ENCODE measurements at regions not wholly inside any gene's neighbourhood (a gene's known extent, or its start where the extent isn't known, plus 50 kb on each side); places are given as distances from the start of the nearest gene placed in this dataset.

DNA sequence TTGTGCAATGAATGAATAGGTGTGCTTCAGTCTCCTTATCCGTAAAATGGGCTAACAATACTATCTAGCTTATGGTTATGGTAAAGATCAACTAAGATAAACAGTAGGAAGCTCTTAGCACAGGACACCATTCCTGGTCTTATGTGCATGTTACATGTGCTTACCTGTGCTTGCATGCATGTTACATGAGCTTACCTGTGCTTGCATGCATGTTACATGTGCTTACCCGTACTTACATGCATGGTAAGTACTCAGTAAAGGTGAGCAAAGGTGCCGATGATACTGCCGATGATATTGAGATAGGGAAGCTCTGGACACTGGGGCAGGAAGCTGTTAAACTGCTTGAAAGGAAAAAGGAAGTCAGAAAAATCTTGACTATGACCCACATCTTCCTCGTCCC is 211.0 kb upstream of the USP24 start:
- TF ChIP-seq, protein P1, sequence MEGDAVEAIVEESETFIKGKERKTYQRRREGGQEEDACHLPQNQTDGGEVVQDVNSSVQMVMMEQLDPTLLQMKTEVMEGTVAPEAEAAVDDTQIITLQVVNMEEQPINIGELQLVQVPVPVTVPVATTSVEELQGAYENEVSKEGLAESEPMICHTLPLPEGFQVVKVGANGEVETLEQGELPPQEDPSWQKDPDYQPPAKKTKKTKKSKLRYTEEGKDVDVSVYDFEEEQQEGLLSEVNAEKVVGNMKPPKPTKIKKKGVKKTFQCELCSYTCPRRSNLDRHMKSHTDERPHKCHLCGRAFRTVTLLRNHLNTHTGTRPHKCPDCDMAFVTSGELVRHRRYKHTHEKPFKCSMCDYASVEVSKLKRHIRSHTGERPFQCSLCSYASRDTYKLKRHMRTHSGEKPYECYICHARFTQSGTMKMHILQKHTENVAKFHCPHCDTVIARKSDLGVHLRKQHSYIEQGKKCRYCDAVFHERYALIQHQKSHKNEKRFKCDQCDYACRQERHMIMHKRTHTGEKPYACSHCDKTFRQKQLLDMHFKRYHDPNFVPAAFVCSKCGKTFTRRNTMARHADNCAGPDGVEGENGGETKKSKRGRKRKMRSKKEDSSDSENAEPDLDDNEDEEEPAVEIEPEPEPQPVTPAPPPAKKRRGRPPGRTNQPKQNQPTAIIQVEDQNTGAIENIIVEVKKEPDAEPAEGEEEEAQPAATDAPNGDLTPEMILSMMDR (IDR thresholded peaks at IDR 0.05; ENCODE audit: low read depth, low read length), result no peak
- H3K4me3 ChIP-seq (ENCODE audit: low read depth, low read length), result no peak overlapping the region
- no peaks in the 10 kb centered on the region for H3K27me3 ChIP-seq (ENCODE audit: control insufficient read depth, insufficient read depth, low read length)
- no peaks in the 10 kb centered on the region; the same call in 1 of the 2 replicates for H3K9me3 ChIP-seq (ENCODE audit: control insufficient read depth, insufficient read depth, low read length)
- ChIA-PET CTCF (interaction anchor here (0.6 to 1.5 kb wide), 3 partner anchors 48 to 544 kb away, joined by 3 to 7 read pairs (median 3); no protein-coding TSS in a partner anchor), POLR2A (interaction anchor here (0.8 to 1.9 kb wide), 3 partner anchors 18 to 293 kb away, joined by 3 to 4 read pairs (median 4); no protein-coding TSS in a partner anchor)
- no peak for DNase-seq (ENCODE audit: low read depth, low spot score)
- H3K27ac ChIP-seq (ENCODE audit: low read depth, low read length), result no peak overlapping the region

- no peak for DNase-seq (ENCODE audit: low read depth, low spot score)
- H3K27ac ChIP-seq (ENCODE audit: low read depth, low read length), result no peak overlapping the region
- ChIA-PET POLR2A (no interaction called here), CTCF (interaction anchor here (0.9 to 1.5 kb wide), 2 partner anchors 47 to 51 kb away, joined by 3 read pairs; no protein-coding TSS in a partner anchor)
- no peaks in the 10 kb centered on the region for H3K27me3 ChIP-seq (ENCODE audit: control insufficient read depth, insufficient read depth, low read length)
- no peaks in the 10 kb centered on the region; the same call in 1 of the 2 replicates for H3K9me3 ChIP-seq (ENCODE audit: control insufficient read depth, insufficient read depth, low read length)
- TF ChIP-seq, protein P1 (IDR thresholded peaks at IDR 0.05; ENCODE audit: low read depth, low read length), result no peak
- no peak overlapping the region for H3K4me3 ChIP-seq (ENCODE audit: low read depth, low read length)
These were observed 210.3 kb upstream of the USP24 start for GRCh38 chr1:55425310-55425930.

GRCh38 chr1:55423376-55423775 is 208.2 kb upstream of the USP24 start:
- no peaks in the 10 kb centered on the region for H3K27me3 ChIP-seq (ENCODE audit: control insufficient read depth, insufficient read depth, low read length)
- no peak overlapping the region for H3K4me3 ChIP-seq (ENCODE audit: low read depth, low read length)
- H3K27ac ChIP-seq (ENCODE audit: low read depth, low read length), result no peak overlapping the region
- TF ChIP-seq, protein P1 (IDR thresholded peaks at IDR 0.05; ENCODE audit: low read depth, low read length), result no peak
- CTCF ChIA-PET, result interaction anchor here (0.7 kb wide), 1 partner anchor 724 kb away, joined by 3 read pairs; no protein-coding TSS in a partner anchor
- no peaks in the 10 kb centered on the region; the same call in 1 of the 2 replicates for H3K9me3 ChIP-seq (ENCODE audit: control insufficient read depth, insufficient read depth, low read length)
- DNase-seq (ENCODE audit: low read depth, low spot score), result no peak
- POLR2A ChIA-PET, result no interaction called here

GRCh38 chr1:55420929-55421716 is 206.0 kb upstream of the USP24 start:
- CTCF ChIA-PET, result no interaction called here
- Histone ChIP-seq H3K27ac (ENCODE audit: low read depth, low read length) (no peak overlapping the region), H3K4me3 (ENCODE audit: low read depth, low read length) (no peak overlapping the region), H3K9me3 (ENCODE audit: control insufficient read depth, insufficient read depth, low read length) (no peaks in the 10 kb centered on the region; the same call in 1 of the 2 replicates), H3K27me3 (ENCODE audit: control insufficient read depth, insufficient read depth, low read length) (no peaks in the 10 kb centered on the region)
- no peak for DNase-seq (ENCODE audit: low read depth, low spot score)
- TF ChIP-seq, protein P1 (IDR thresholded peaks at IDR 0.05; ENCODE audit: low read depth, low read length), result no peak
- POLR2A ChIA-PET, result no interaction called here

DNA sequence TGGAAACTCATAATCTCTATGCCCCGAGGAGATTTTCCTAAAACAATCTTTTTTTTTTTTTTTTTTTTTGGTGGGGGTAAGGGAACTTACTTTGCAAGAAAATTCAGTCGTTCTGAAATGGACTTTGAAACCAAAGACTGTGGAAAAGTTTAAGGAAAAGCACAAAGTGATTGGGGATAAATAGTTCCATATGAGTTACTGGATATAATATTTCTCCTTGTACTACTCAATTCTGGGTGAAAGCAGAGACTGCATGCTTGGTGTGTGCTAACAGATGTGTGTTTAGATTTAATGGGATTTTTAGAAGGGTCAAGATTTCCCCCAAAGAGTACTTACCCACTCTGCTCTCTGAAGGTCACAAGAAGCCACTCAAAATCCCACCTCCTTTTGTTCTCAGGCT is 204.9 kb upstream of the USP24 start:
- ChIA-PET CTCF (no interaction called here), POLR2A (no interaction called here)
- H3K27me3 ChIP-seq (ENCODE audit: control insufficient read depth, insufficient read depth, low read length), result no peaks in the 10 kb centered on the region
- H3K4me3 ChIP-seq (ENCODE audit: low read depth, low read length), result no peak overlapping the region
- TF ChIP-seq, protein P1 (IDR thresholded peaks at IDR 0.05; ENCODE audit: low read depth, low read length), result no peak
- no peak overlapping the region for H3K27ac ChIP-seq (ENCODE audit: low read depth, low read length)
- H3K9me3 ChIP-seq (ENCODE audit: control insufficient read depth, insufficient read depth, low read length), result no peaks in the 10 kb centered on the region; the same call in 1 of the 2 replicates
- no peak for DNase-seq (ENCODE audit: low read depth, low spot score)
